GM23338 (cell line): ENCODE measurements at regions not wholly inside any gene's neighbourhood (a gene's known extent, or its start where the extent isn't known, plus 50 kb on each side); places are given as distances from the start of the nearest gene placed in this dataset.

ENCODE experiments used
- ATAC-seq: fragments of 200-7000 bp; cut with Tn5 transposase; 3 replicates; pipeline ENCODE4 v1.9.1; 2020
- DNase-seq: peaks from one replicate; pipeline ENCODE4 v3.0.0-alpha.2; 2015; ENCODE audit warnings: low spot score
- H2AFZ ChIP-seq: fragments of 200-600 bp; sonication (generic); 2 replicates; pipeline ENCODE4 v1.8.0; 2016; ENCODE audit warnings: antibody characterized with exemption, mild to moderate bottlenecking, moderate library complexity
- H3F3A ChIP-seq: fragments of 200-600 bp; sonication (generic); replicated peaks from 2 replicates; pipeline ENCODE4 v1.8.0; 2017; ENCODE audit warnings: antibody characterized with exemption, mixed run types, low read depth
- H3K27ac ChIP-seq: fragments of 200-600 bp; sonication (generic); 2 replicates; pipeline ENCODE4 v1.6.1; 2016; ENCODE audit warnings: low read depth
- H3K27me3 ChIP-seq: fragments of 200-600 bp; sonication (generic); 2 replicates; pipeline ENCODE4 v1.8.0; 2016; ENCODE audit warnings: mild to moderate bottlenecking, mixed run types, moderate library complexity; ENCODE audit not compliant: insufficient read depth
- H3K36me3 ChIP-seq: fragments of 200-600 bp; sonication (generic); 2 replicates; pipeline ENCODE4 v1.8.0; 2016; ENCODE audit warnings: mild to moderate bottlenecking; ENCODE audit not compliant: insufficient read depth
- H3K4me1 ChIP-seq: fragments of 200-600 bp; sonication (generic); 2 replicates; pipeline ENCODE4 v1.8.0; 2016; ENCODE audit warnings: mild to moderate bottlenecking, moderate library complexity; ENCODE audit not compliant: insufficient read depth
- H3K4me2 ChIP-seq: fragments of 200-600 bp; sonication (generic); 2 replicates; pipeline ENCODE4 v1.7.1; 2017; ENCODE audit warnings: mixed run types
- H3K4me3 ChIP-seq: fragments of 200-600 bp; sonication (generic); 2 replicates; pipeline ENCODE4 v1.6.1; 2016; ENCODE audit warnings: mixed run types
- H3K79me2 ChIP-seq: fragments of 200-600 bp; sonication (generic); replicated peaks from 2 replicates; pipeline ENCODE4 v1.8.0; 2017; ENCODE audit warnings: mild to moderate bottlenecking; ENCODE audit not compliant: insufficient read depth
- H3K9me2 ChIP-seq: fragments of 200-600 bp; sonication (generic); 2 replicates; pipeline ENCODE4 v1.8.0; 2017; ENCODE audit not compliant: insufficient read depth
- H4K20me1 ChIP-seq: fragments of 200-600 bp; sonication (generic); replicated peaks from 2 replicates; pipeline ENCODE4 v1.8.0; 2017; ENCODE audit warnings: mild to moderate bottlenecking; ENCODE audit not compliant: insufficient read depth
- H3K27ac Mint-ChIP-seq: 2 replicates; pipeline ENCODE4 v1.8.0; 2020; ENCODE audit warnings: inconsistent platforms, mild to moderate bottlenecking, moderate library complexity, mixed read lengths
- H3K27me3 Mint-ChIP-seq: 3 replicates; pipeline ENCODE4 v1.8.0; 2022; ENCODE audit warnings: low read depth, mild to moderate bottlenecking, moderate library complexity, mixed read lengths, inconsistent platforms; ENCODE audit not compliant: insufficient read depth, poor library complexity
- H3K36me3 Mint-ChIP-seq: 3 replicates; pipeline ENCODE4 v1.8.0; 2021; ENCODE audit warnings: low read depth, mild to moderate bottlenecking, inconsistent platforms, moderate library complexity, mixed read lengths
- H3K4me1 Mint-ChIP-seq: 3 replicates; pipeline ENCODE4 v1.8.0; 2020; ENCODE audit warnings: mild to moderate bottlenecking, inconsistent platforms, mixed read lengths
- H3K4me3 Mint-ChIP-seq: 3 replicates; pipeline ENCODE4 v1.8.0; 2021; ENCODE audit warnings: moderate library complexity, mild to moderate bottlenecking, inconsistent platforms, mixed read lengths
- H3K9me3 Mint-ChIP-seq: 3 replicates; pipeline ENCODE4 v1.8.0; 2020; ENCODE audit warnings: moderate library complexity, mild to moderate bottlenecking, inconsistent platforms, mixed read lengths
- CREB1 ChIP-seq: fragments of 250-450 bp; sonication (Bioruptor Pico); IDR thresholded peaks from 2 replicates; pipeline ENCODE4 v1.5.0; 2020; ENCODE audit warnings: low read depth, mild to moderate bottlenecking, moderate library complexity
- CTCF ChIP-seq, 2 experiments: fragments of 200-600 bp in 1 of 2; sonication (generic) in 1 of 2; conservative IDR thresholded peaks; 2 replicates each; pipeline versions ENCODE4 v1.5.1 to v1.6.1; 2016 to 2017; ENCODE audit warnings: antibody characterized with exemption in 2 of 2, low read depth in 2 of 2, mild to moderate bottlenecking in 2 of 2, moderate library complexity in 1 of 2
- ETS1 ChIP-seq: IDR thresholded peaks from 2 replicates; pipeline ENCODE4 v1.6.1; 2016; ENCODE audit warnings: antibody characterized with exemption
- EZH2 ChIP-seq: fragments of 200-600 bp; sonication (generic); IDR thresholded peaks from one replicate; pipeline ENCODE4 v1.8.0; 2017; ENCODE audit warnings: antibody characterized with exemption, mild to moderate bottlenecking, low read depth; ENCODE audit not compliant: unreplicated experiment
- EZH2phosphoT487 ChIP-seq: fragments of 200-600 bp; sonication (generic); IDR thresholded peaks from one replicate; pipeline ENCODE4 v1.8.1; 2018; ENCODE audit warnings: antibody characterized with exemption; ENCODE audit not compliant: unreplicated experiment
- JUNB ChIP-seq: IDR thresholded peaks from one replicate; pipeline ENCODE4 v1.6.1; 2016; ENCODE audit warnings: antibody characterized with exemption; ENCODE audit not compliant: unreplicated experiment
- NANOG ChIP-seq: IDR thresholded peaks from 2 replicates; pipeline ENCODE4 v1.6.1; 2016; ENCODE audit warnings: antibody characterized with exemption, borderline replicate concordance
- POLR2AphosphoS5 ChIP-seq: IDR thresholded peaks from 2 replicates; pipeline ENCODE4 v1.6.1; 2016; ENCODE audit warnings: antibody characterized with exemption, low read depth
- REST ChIP-seq: IDR thresholded peaks from one replicate; pipeline ENCODE4 v1.6.1; 2018; ENCODE audit warnings: antibody characterized with exemption; ENCODE audit not compliant: unreplicated experiment
- STAT1 ChIP-seq: IDR thresholded peaks from one replicate; pipeline ENCODE4 v1.6.1; 2016; ENCODE audit warnings: antibody characterized with exemption; ENCODE audit not compliant: unreplicated experiment
- ZNF114 ChIP-seq: fragments of 250-450 bp; sonication (Bioruptor Pico); IDR thresholded peaks from 2 replicates; pipeline ENCODE4 v1.5.0; 2020; ENCODE audit warnings: mild to moderate bottlenecking, moderate library complexity
- ZNF331 ChIP-seq: fragments of 250-450 bp; sonication (Bioruptor Pico); IDR thresholded peaks from 2 replicates; pipeline ENCODE4 v1.5.0; 2020; ENCODE audit warnings: low read depth, mild to moderate bottlenecking, moderate library complexity

- Mint-ChIP-seq H3K4me1 (peaks cover 30% of the 10 kb centered on the region), H3K4me3 (no peak overlapping the region), H3K27ac (no peak overlapping the region), H3K27me3 (peaks cover 4% of the 10 kb centered on the region), H3K9me3 (no peaks in the 10 kb centered on the region), H3K36me3 (no peaks in the 10 kb centered on the region)
- H4K20me1 ChIP-seq, result no peaks in the 10 kb centered on the region
- DNase-seq, result no peak
- H3K4me1 ChIP-seq, result peaks cover 24% of the 10 kb centered on the region
- no peak for ATAC-seq
- no peaks in the 10 kb centered on the region for H3K36me3 ChIP-seq
- H3K27me3 ChIP-seq, result no peaks in the 10 kb centered on the region
- H3K4me2 ChIP-seq, result no peak overlapping the region
- no peaks in the 10 kb centered on the region for H3K79me2 ChIP-seq
- H3K4me3 ChIP-seq, result no peak overlapping the region
- peaks cover 2% of the 10 kb centered on the region; the same call in 1 of the 2 replicates for H3K9me2 ChIP-seq
- 0 out of 2 replicates have a peak overlapping the region, but pooled peaks have one; percentile 12 for H2AFZ ChIP-seq
- H3K27ac ChIP-seq, result no peak overlapping the region
- H3F3A ChIP-seq, result no peaks in the 10 kb centered on the region
- TF ChIP-seq JUNB (no peak), EZH2phosphoT487 (no peak), ZNF114 (CRISPR knock-in tag) (no peak), CREB1 (no peak), POLR2AphosphoS5 (no peak), STAT1 (no peak), ETS1 (no peak), EZH2 (no peak), NANOG (no peak)
These were observed 217.1 kb upstream of the MAP3K7 start for GRCh38 chr6:90803956-90804355.

- H3K9me2 ChIP-seq, result peaks cover 12% of the 10 kb centered on the region; the same call in 1 of the 2 replicates
- no peaks in the 10 kb centered on the region for H3K79me2 ChIP-seq
- Mint-ChIP-seq H3K27ac (no peak overlapping the region), H3K27me3 (no peaks in the 10 kb centered on the region), H3K9me3 (no peaks in the 10 kb centered on the region), H3K36me3 (no peaks in the 10 kb centered on the region), H3K4me3 (no peak overlapping the region), H3K4me1 (peaks cover 13% of the 10 kb centered on the region)
- no peak overlapping the region for H3K27ac ChIP-seq
- peaks cover 15% of the 10 kb centered on the region for H3K4me1 ChIP-seq
- no peak overlapping the region for H3K4me3 ChIP-seq
- no peaks in the 10 kb centered on the region for H3K27me3 ChIP-seq
- H4K20me1 ChIP-seq, result no peaks in the 10 kb centered on the region
- H2AFZ ChIP-seq, result no peak overlapping the region
- ATAC-seq, result no peak
- no peaks in the 10 kb centered on the region for H3F3A ChIP-seq
- no peaks in the 10 kb centered on the region for H3K36me3 ChIP-seq
- no peak for DNase-seq
- H3K4me2 ChIP-seq, result no peak overlapping the region
- TF ChIP-seq EZH2phosphoT487 (no peak), CTCF (conservative IDR thresholded peaks at IDR 0.05; ENCODE audit: low read depth in 2 of 2) (no peak), POLR2AphosphoS5 (no peak), ZNF331 (CRISPR knock-in tag) (no peak), JUNB (no peak), NANOG (no peak), CREB1 (no peak), ETS1 (no peak), STAT1 (no peak), REST (no peak)
These were observed 208.2 kb upstream of the MAP3K7 start for GRCh38 chr6:90795078-90795477.
